Psoas muscle (tissue), 7 donors: ENCODE measurements at regions not wholly inside any gene's neighbourhood (a gene's known extent, or its start where the extent isn't known, plus 50 kb on each side); places are given as distances from the start of the nearest gene placed in this dataset.

ENCODE experiments used
- ATAC-seq, 4 donors: fragments of 200-7000 bp; cut with Tn5 transposase; one replicate each; pipeline ENCODE4 v1.9.1; 2020; ENCODE audit warnings: moderate library complexity in 3 of 4, mild to moderate bottlenecking in 2 of 4
- DNase-seq, 2 donors: peaks; one replicate each; pipeline ENCODE4 v3.0.0-alpha.2; 2020
- H3K27ac ChIP-seq: fragments of 200-600 bp; one replicate; pipeline ENCODE4 v1.8.0; 2022
- H3K27me3 ChIP-seq, 3 donors: fragments of 200-600 bp in 1 of 3; one replicate each; pipeline versions ENCODE4 v1.6.1 to v1.8.0; 2013 to 2022; ENCODE audit warnings: low read length in 2 of 3, mild to moderate bottlenecking in 2 of 3, moderate library complexity in 1 of 3; ENCODE audit not compliant: insufficient read depth in 3 of 3
- H3K36me3 ChIP-seq, 2 donors: fragments of 200-600 bp in 1 of 2; one replicate each; pipeline versions ENCODE4 v1.6.1 to v1.8.0; 2013 to 2022; ENCODE audit warnings: low read depth in 1 of 2, mild to moderate bottlenecking in 1 of 2, moderate library complexity in 1 of 2; ENCODE audit not compliant: insufficient read depth in 1 of 2
- H3K4me1 ChIP-seq: fragments of 200-600 bp; one replicate; pipeline ENCODE4 v1.8.0; 2022
- H3K4me3 ChIP-seq: fragments of 200-600 bp; one replicate; pipeline ENCODE4 v1.8.0; 2022; ENCODE audit warnings: mild to moderate bottlenecking
- H3K9me3 ChIP-seq: fragments of 200-600 bp; one replicate; pipeline ENCODE4 v1.8.0; 2022
- WGBS, 3 donors: extraction: QIAGEN DNeasy Blood & Tissue Kit; methylation state at CpG; one replicate each; pipeline versions ENCODE4 v1.1.6 to v1.1.7; 2013; 5-methylcytosine and 5-hydroxymethylcytosine counted together
- intact Hi-C, 2 donors: fragments of 100-400 bp; cut with DNase I; formaldehyde crosslinking; loops; one replicate each; pipeline versions ENCODE4 v1.11.0 to v1.14.2; 2022
- TF ChIP-seq, protein P1 (sequence below): fragments of 200-600 bp; IDR thresholded peaks from one replicate; pipeline ENCODE4 v1.8.0; 2022; ENCODE audit warnings: antibody characterized with exemption
- donor health status: healthy with polysubstance abuse.
- donor health status: DM: no; HTN: no; CAD: no; lungs with moderate emphysema.
- donor health status: Bipolar disorder and iron deficiency.
- donor health status: healthy.
- donor health status: DM: yes; HTN: yes; CAD: no.
- donor health status: DM: no; HTN: no; CAD: no.
- donor health status: DM: yes; HTN: yes; CAD: no.

DNA sequence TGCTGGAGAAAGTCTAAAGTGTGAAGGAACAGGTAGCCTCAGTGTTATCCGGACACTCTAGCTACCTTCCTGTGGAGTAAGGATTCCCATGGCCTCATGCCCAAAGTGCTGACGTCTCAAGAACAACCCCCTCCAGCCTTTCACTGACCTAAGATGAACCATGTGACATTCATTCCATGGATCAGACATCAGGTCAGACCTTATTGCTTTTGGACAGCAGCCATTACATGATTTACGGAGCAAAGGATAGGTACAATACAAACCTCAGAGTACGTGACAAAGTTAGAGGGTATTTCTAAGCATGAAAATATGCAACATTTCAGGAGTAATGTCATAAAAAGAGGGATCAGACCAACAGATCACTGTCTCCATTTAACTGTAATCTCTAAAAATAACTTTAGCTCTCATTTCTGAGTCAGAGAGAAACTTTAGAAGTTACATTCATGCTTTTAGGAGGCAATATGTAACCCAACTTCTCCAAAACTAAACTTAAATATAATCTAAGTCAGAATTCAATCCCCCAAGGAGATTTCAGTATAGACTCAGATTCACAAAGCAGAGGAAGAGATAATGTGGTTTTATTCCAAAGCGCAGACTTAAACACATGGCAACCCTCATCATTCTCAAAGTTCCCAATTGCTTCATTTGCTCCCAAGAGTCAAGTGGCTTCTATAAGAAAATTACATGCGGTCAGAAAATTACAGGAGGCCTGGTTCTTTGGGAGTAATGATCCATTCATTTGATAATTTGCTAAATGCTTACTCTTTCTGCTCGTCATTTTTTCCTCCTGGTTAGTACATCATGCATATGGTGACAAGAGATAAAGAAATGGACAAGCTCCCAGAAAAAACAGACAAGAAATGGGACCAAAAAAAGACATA is 280.4 kb downstream of the SETD4 start:
- ATAC-seq (no peak), DNase-seq (no peak)
- H3K36me3 ChIP-seq = no peaks in the 10 kb centered on the region
- no peaks in the 10 kb centered on the region for H3K27me3 ChIP-seq
- intact Hi-C loops = no loop called here
- no peak overlapping the region for H3K4me3 ChIP-seq
- WGBS, 3 donors = 48 to 62% (median 51%) methylated on average over 7 of the region's 7 CpGs
- H3K27ac ChIP-seq = no peak overlapping the region
- H3K9me3 ChIP-seq = no peaks in the 10 kb centered on the region
- TF ChIP-seq, protein P1, sequence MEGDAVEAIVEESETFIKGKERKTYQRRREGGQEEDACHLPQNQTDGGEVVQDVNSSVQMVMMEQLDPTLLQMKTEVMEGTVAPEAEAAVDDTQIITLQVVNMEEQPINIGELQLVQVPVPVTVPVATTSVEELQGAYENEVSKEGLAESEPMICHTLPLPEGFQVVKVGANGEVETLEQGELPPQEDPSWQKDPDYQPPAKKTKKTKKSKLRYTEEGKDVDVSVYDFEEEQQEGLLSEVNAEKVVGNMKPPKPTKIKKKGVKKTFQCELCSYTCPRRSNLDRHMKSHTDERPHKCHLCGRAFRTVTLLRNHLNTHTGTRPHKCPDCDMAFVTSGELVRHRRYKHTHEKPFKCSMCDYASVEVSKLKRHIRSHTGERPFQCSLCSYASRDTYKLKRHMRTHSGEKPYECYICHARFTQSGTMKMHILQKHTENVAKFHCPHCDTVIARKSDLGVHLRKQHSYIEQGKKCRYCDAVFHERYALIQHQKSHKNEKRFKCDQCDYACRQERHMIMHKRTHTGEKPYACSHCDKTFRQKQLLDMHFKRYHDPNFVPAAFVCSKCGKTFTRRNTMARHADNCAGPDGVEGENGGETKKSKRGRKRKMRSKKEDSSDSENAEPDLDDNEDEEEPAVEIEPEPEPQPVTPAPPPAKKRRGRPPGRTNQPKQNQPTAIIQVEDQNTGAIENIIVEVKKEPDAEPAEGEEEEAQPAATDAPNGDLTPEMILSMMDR = no peak
- peaks cover 5% of the 10 kb centered on the region for H3K4me1 ChIP-seq

DNA sequence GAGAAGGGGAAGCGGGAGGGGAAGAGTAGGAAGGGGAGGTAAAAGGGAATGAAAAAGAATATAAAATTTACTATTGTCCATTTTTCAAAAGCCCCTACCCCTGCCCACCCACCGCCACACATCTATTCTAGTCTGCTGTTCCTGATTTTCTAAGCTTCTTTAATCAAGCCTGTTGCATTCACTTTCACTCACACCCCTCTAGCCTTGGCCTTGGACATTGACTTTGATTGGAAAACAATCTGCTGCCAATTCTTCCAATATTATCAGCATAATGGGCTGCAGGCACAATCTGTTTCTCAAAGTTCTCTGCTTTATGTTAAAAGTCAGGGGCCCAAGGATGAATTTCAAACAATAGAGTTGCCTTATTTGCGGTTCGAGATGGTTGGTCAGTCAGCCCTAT is 281.2 kb downstream of the SETD4 start:
- intact Hi-C loops = no loop called here
- TF ChIP-seq, protein P1 = no peak
- Histone ChIP-seq H3K9me3 (no peaks in the 10 kb centered on the region), H3K27ac (no peak overlapping the region), H3K27me3 (peaks cover 0 to 4% (median 0%) of the 10 kb centered on the region in 3 donors), H3K4me1 (peaks cover 5% of the 10 kb centered on the region), H3K36me3 (no peaks in the 10 kb centered on the region), H3K4me3 (no peak overlapping the region)
- WGBS, 3 donors = 87 to 94% (median 93%) methylated on average over 4 of the region's 4 CpGs
- DNase-seq (no peak), ATAC-seq (no peak)

DNA sequence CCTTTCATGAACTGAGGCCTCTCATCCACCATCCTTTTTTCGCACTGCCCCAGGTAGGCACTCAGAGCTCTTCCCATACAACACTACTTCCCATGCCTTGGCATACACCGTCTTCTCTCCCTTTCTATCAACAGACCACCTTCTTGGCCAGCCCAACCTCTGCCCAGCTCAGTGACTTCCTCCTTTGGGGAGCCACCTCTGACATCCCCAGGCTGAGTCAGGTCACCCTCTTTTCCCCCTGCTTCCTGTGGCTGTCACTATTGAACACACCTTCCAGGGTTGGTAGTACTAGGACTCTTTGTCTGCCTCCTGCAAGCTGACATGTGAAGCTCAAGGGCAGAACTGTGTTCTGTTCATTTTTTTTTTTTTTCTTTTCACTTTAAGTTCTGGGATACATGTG is 283.2 kb downstream of the SETD4 start:
- WGBS, 3 donors = 87 to 96% (median 91%) methylated on average over 2 of the region's 2 CpGs
- intact Hi-C loops = no loop called here
- DNase-seq (no peak), ATAC-seq (no peak)
- peaks cover 5% of the 10 kb centered on the region for H3K4me1 ChIP-seq
- H3K27ac ChIP-seq = no peak overlapping the region
- TF ChIP-seq, protein P1 = no peak
- H3K36me3 ChIP-seq = no peaks in the 10 kb centered on the region
- peaks cover 0 to 5% (median 0%) of the 10 kb centered on the region in 3 donors for H3K27me3 ChIP-seq
- no peak overlapping the region for H3K4me3 ChIP-seq
- no peaks in the 10 kb centered on the region for H3K9me3 ChIP-seq

DNA sequence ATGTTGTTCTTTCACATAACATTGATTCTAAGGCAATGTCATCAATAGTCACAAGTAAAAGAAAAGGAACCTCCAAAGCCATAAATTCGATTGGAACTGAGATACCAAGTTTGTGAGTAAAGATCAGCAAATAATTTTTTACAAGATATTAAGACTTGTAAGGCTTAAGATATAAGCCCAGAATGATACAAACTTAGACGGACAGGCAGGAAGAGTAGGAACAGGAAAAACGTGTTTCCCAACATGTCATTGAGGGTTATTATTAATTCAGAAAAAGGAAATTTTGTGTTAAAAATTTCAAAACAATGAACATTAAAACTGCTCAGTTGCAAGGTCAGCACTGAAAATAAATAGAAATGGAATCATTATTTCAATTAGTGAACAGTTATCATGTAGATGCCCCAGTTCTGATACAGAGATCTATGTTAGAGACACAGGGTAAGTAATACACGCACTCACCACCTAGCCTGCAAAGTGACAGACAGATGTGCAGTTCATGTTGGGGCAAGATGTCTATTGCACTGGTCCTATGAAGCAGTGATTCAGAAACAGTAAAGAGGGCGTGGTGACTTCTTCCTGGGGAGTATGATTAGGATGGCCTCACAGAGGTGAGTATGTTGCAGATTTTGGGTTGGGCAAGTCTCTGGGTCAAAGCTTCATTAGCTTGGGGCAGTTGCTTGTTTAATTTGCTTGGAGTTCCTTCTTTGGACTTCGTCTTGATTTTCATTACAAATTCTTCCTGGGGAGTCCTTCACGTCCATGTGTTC is 284.4 kb downstream of the SETD4 start:
- no peaks in the 10 kb centered on the region for H3K9me3 ChIP-seq
- DNase-seq (no peak), ATAC-seq (no peak)
- peaks cover 5% of the 10 kb centered on the region for H3K4me1 ChIP-seq
- H3K27me3 ChIP-seq = peaks cover 0 to 5% (median 0%) of the 10 kb centered on the region in 3 donors
- H3K27ac ChIP-seq = no peak overlapping the region
- 69 to 79% (median 78%) methylated on average over 7 of the region's 7 CpGs for WGBS, 3 donors
- TF ChIP-seq, protein P1 = no peak
- no peak overlapping the region for H3K4me3 ChIP-seq
- intact Hi-C loops = no loop called here
- H3K36me3 ChIP-seq = no peaks in the 10 kb centered on the region
